GM12872 (cell line): ENCODE measurements at regions not wholly inside any gene's neighbourhood (a gene's known extent, or its start where the extent isn't known, plus 50 kb on each side); places are given as distances from the start of the nearest gene placed in this dataset.

ENCODE experiments used
- CTCF ChIP-seq: IDR thresholded peaks from 3 replicates; pipeline ENCODE4 v1.5.1; 2011; ENCODE audit warnings: low read depth, mild to moderate bottlenecking, low read length, moderate library complexity; ENCODE audit not compliant: insufficient read depth

- TF ChIP-seq CTCF, result no peak
Observed at GRCh38 chr9:80874276-80874675, 815.1 kb downstream of the TLE1 start.

GRCh38 chr9:80873861-80874260 is 815.5 kb downstream of the TLE1 start:
- TF ChIP-seq CTCF, result no peak

GRCh38 chr9:80871596-80871995 is 817.8 kb downstream of the TLE1 start:
- TF ChIP-seq CTCF, result no peak

- TF ChIP-seq CTCF, result no peak
Observed at GRCh38 chr9:80867731-80868130, 821.6 kb downstream of the TLE1 start.

- no peak for TF ChIP-seq CTCF
Observed at GRCh38 chr9:80866576-80867227, 822.6 kb downstream of the TLE1 start.

- no peak for TF ChIP-seq CTCF
Observed at GRCh38 chr9:80866121-80866520, 823.2 kb downstream of the TLE1 start.

GRCh38 chr9:80843028-80843427 is 846.3 kb downstream of the TLE1 start:
- no peak for TF ChIP-seq CTCF

GRCh38 chr9:80842389-80842788 is 847.0 kb downstream of the TLE1 start:
- no peak for TF ChIP-seq CTCF
